NOMO-1 (cell line): ENCODE measurements at regions not wholly inside any gene's neighbourhood (a gene's known extent, or its start where the extent isn't known, plus 50 kb on each side); places are given as distances from the start of the nearest gene placed in this dataset.
"Not testable (repeated sequence)": the region's sequence is repeated elsewhere in the genome, so short reads cannot be mapped to it uniquely, and the experiment has no call there.

Experiments
- DNase-seq, 2 experiments: peaks; one replicate each; lab custom pipeline; 2025; ENCODE audit not compliant: unreplicated experiment in 2 of 2; lab: John Stamatoyannopoulos, UW

GRCh38 chr10:60480865-60481563, 91.3 kb upstream of the ANK3 start:
- DNase-seq = no peak

GRCh38 chr10:60479305-60480020, 89.8 kb upstream of the ANK3 start:
- no peak for DNase-seq

GRCh38 chr10:60476451-60476850, 86.8 kb upstream of the ANK3 start:
- DNase-seq = no peak

- no peak for DNase-seq
Observed at GRCh38 chr10:60473557-60473956, 83.9 kb upstream of the ANK3 start.

- DNase-seq = no peak
Observed at GRCh38 chr10:60470091-60470490, 80.4 kb upstream of the ANK3 start.

- not testable (repeated sequence) for DNase-seq
Observed at GRCh38 chr10:60469147-60469546, 79.5 kb upstream of the ANK3 start.

GRCh38 chr10:60467202-60467546, 77.5 kb upstream of the ANK3 start:
- DNase-seq = no peak

- no peak for DNase-seq
Observed at GRCh38 chr10:60466267-60467201, 76.9 kb upstream of the ANK3 start.

GRCh38 chr10:60465801-60466200, 76.1 kb upstream of the ANK3 start:
- DNase-seq = no peak

GRCh38 chr10:60464659-60465058, 75.0 kb upstream of the ANK3 start:
- no peak for DNase-seq

- DNase-seq = no peak
Observed at GRCh38 chr10:60463746-60464145, 74.1 kb upstream of the ANK3 start.

- DNase-seq = peak; percentile 45 to 52
Observed at GRCh38 chr10:60461688-60462087, 72.0 kb upstream of the ANK3 start.

- DNase-seq = no peak
Observed at GRCh38 chr10:60459701-60460457, 70.2 kb upstream of the ANK3 start.

- DNase-seq = no peak
Observed at GRCh38 chr10:60456053-60456452, 66.4 kb upstream of the ANK3 start.

GRCh38 chr10:60454336-60454735, 64.7 kb upstream of the ANK3 start:
- no peak for DNase-seq

GRCh38 chr10:60453036-60453435, 63.4 kb upstream of the ANK3 start:
- no peak for DNase-seq

- no peak for DNase-seq
Observed at GRCh38 chr10:60450291-60450690, 60.6 kb upstream of the ANK3 start.

- DNase-seq = no peak
Observed at GRCh38 chr10:60448246-60448645, 58.6 kb upstream of the ANK3 start.

- peak in 1 of 2 experiments; percentile 68 for DNase-seq
Observed at GRCh38 chr10:60446851-60447250, 57.2 kb upstream of the ANK3 start.

- no peak for DNase-seq
Observed at GRCh38 chr10:60446070-60446833, 56.6 kb upstream of the ANK3 start.
